ENCODE measurements at regions not wholly inside any gene's neighbourhood (a gene's known extent, or its start where the extent isn't known, plus 50 kb on each side); places are given as distances from the start of the nearest gene placed in this dataset.

DNA sequence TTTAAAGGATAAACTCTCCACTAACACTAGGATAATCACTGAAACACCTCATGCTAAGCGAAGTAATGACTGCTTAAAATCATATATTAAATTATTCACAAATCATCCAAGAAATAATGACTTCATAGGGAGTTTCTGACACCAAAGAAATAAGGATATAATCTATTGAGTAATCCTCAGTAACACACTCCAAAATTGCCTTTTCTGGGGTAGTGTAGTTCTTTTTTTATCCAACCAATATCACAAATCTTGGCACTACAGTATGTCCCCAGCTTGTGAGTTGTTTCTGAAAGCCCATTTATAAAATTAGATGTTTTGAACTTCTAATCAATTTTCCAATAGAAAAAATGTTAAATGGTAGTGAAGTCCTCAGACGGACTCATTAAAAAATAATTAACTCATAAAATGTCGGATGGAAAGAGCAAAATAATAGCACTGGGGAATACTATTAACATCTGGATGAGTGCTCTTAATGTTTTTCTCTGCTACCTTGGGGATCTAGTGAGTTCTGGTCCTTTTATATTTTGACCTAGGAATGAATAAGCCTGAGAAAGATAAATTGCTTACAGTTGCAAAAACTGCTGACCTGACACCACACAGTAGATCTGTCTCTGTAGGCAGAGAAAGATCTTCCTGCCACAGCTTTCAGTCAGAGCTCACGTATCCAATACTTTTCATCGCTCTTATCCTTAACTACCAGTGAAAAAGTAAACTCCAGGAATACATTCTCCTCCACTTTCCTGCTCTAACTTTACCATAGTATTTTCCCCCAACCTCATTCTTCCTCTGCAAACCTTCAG is 618.5 kb upstream of the ANKRD30A start:
- no peak for TF ChIP-seq POLR2A (IDR thresholded peaks at IDR 0.05)
- TF ChIP-seq, protein P1, sequence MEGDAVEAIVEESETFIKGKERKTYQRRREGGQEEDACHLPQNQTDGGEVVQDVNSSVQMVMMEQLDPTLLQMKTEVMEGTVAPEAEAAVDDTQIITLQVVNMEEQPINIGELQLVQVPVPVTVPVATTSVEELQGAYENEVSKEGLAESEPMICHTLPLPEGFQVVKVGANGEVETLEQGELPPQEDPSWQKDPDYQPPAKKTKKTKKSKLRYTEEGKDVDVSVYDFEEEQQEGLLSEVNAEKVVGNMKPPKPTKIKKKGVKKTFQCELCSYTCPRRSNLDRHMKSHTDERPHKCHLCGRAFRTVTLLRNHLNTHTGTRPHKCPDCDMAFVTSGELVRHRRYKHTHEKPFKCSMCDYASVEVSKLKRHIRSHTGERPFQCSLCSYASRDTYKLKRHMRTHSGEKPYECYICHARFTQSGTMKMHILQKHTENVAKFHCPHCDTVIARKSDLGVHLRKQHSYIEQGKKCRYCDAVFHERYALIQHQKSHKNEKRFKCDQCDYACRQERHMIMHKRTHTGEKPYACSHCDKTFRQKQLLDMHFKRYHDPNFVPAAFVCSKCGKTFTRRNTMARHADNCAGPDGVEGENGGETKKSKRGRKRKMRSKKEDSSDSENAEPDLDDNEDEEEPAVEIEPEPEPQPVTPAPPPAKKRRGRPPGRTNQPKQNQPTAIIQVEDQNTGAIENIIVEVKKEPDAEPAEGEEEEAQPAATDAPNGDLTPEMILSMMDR (IDR thresholded peaks at IDR 0.05) = no peak
